OCI-LY1 (cell line): ENCODE measurements at regions not wholly inside any gene's neighbourhood (a gene's known extent, or its start where the extent isn't known, plus 50 kb on each side); places are given as distances from the start of the nearest gene placed in this dataset.

Source experiments
- H2AFZ ChIP-seq: fragments of 200-600 bp; sonication (generic), shearing (Covaris generic); 2 replicates; pipeline ENCODE4 v1.6.0; 2014; ENCODE audit warnings: antibody characterized with exemption, mild to moderate bottlenecking, low read length
- H3F3A ChIP-seq: fragments of 200-600 bp; sonication (generic), shearing (Covaris generic); 2 replicates; pipeline ENCODE4 v1.6.0; 2014; ENCODE audit warnings: mild to moderate bottlenecking, antibody characterized with exemption, low read length, moderate library complexity; ENCODE audit not compliant: insufficient read depth
- H3K27ac ChIP-seq: fragments of 200-600 bp; sonication (generic); 2 replicates; pipeline ENCODE4 v1.5.1; 2014; ENCODE audit warnings: low read length, mixed run types, mild to moderate bottlenecking, low read depth; ENCODE audit not compliant: poor library complexity, severe bottlenecking
- H3K27me3 ChIP-seq: fragments of 200-600 bp; sonication (generic); 2 replicates; pipeline ENCODE4 v1.6.0; 2014; ENCODE audit warnings: antibody characterized with exemption, mild to moderate bottlenecking, low read length, moderate library complexity; ENCODE audit not compliant: insufficient read depth
- H3K36me3 ChIP-seq: fragments of 200-600 bp; sonication (generic); 2 replicates; pipeline ENCODE4 v1.6.1; 2014; ENCODE audit warnings: mild to moderate bottlenecking, antibody characterized with exemption, low read length, moderate library complexity, mixed read lengths; ENCODE audit not compliant: insufficient read depth
- H3K4me1 ChIP-seq: fragments of 200-600 bp; sonication (generic); 2 replicates; pipeline ENCODE4 v1.5.1; 2014; ENCODE audit warnings: mild to moderate bottlenecking, low read length, moderate library complexity; ENCODE audit not compliant: insufficient read depth, severe bottlenecking
- H3K4me2 ChIP-seq: fragments of 200-600 bp; sonication (generic), shearing (Covaris generic); 2 replicates; pipeline ENCODE4 v1.6.1; 2014; ENCODE audit warnings: low read length
- H3K4me3 ChIP-seq: fragments of 200-600 bp; sonication (generic); 2 replicates; pipeline ENCODE4 v1.5.1; 2014; ENCODE audit warnings: low read length, low read depth, mild to moderate bottlenecking, mixed read lengths; ENCODE audit not compliant: poor library complexity, severe bottlenecking
- H3K79me2 ChIP-seq: fragments of 200-600 bp; shearing (Covaris generic); 2 replicates; pipeline ENCODE4 v1.6.1; 2016; ENCODE audit warnings: mixed run types, low read length, mixed read lengths; ENCODE audit not compliant: insufficient read depth
- H3K9ac ChIP-seq: fragments of 200-600 bp; sonication (generic), shearing (Covaris generic); 2 replicates; pipeline ENCODE4 v1.6.1; 2014; ENCODE audit warnings: mild to moderate bottlenecking, low read length, mixed read lengths
- H3K9me2 ChIP-seq: fragments of 200-600 bp; sonication (generic), shearing (Covaris generic); 2 replicates; pipeline ENCODE4 v1.6.1; 2014; ENCODE audit warnings: low read depth, mild to moderate bottlenecking, low read length, mixed read lengths
- H3K9me3 ChIP-seq: fragments of 200-600 bp; shearing (Covaris generic); 2 replicates; pipeline ENCODE4 v1.6.1; 2014; ENCODE audit warnings: low read length, mixed read lengths
- H4K20me1 ChIP-seq: fragments of 200-600 bp; sonication (generic), shearing (Covaris generic); 2 replicates; pipeline ENCODE4 v1.6.0; 2016; ENCODE audit warnings: mild to moderate bottlenecking, low read length; ENCODE audit not compliant: insufficient read depth
- CTCF ChIP-seq: fragments of 200-600 bp; sonication (generic), shearing (Covaris generic); IDR thresholded peaks from 2 replicates; pipeline ENCODE4 v1.5.1; 2017; ENCODE audit warnings: mild to moderate bottlenecking, antibody characterized with exemption, low read length, moderate library complexity, mixed read lengths
- EZH2 ChIP-seq: fragments of 200-600 bp; sonication (generic), shearing (Covaris generic); IDR thresholded peaks from 2 replicates; pipeline ENCODE4 v1.8.0; 2017; ENCODE audit warnings: borderline replicate concordance, mixed run types, mild to moderate bottlenecking, antibody characterized with exemption, low read length, moderate library complexity, mixed read lengths

- Histone ChIP-seq H3K9me3 (no peaks in the 10 kb centered on the region), H3K4me2 (no peak overlapping the region), H3K27me3 (no peaks in the 10 kb centered on the region), H3K27ac (no peak overlapping the region), H2AFZ (no peak overlapping the region), H3K79me2 (no peaks in the 10 kb centered on the region), H3K9me2 (no peaks in the 10 kb centered on the region), H3F3A (no peaks in the 10 kb centered on the region), H3K9ac (no peak overlapping the region), H4K20me1 (no peaks in the 10 kb centered on the region), H3K4me3 (no peak overlapping the region), H3K36me3 (no peaks in the 10 kb centered on the region), H3K4me1 (no peaks in the 10 kb centered on the region)
- TF ChIP-seq CTCF, result no peak
- TF ChIP-seq EZH2, result no peak
Observed at GRCh38 chr5:112084149-112084548, 327.2 kb upstream of the NREP start.

- Histone ChIP-seq H2AFZ (no peak overlapping the region), H3K79me2 (no peaks in the 10 kb centered on the region), H3K9me3 (no peaks in the 10 kb centered on the region), H3K4me3 (no peak overlapping the region), H3K27ac (no peak overlapping the region), H3K4me1 (no peaks in the 10 kb centered on the region), H4K20me1 (no peaks in the 10 kb centered on the region), H3K9me2 (no peaks in the 10 kb centered on the region), H3F3A (no peaks in the 10 kb centered on the region), H3K9ac (no peak overlapping the region), H3K4me2 (no peak overlapping the region), H3K36me3 (no peaks in the 10 kb centered on the region), H3K27me3 (no peaks in the 10 kb centered on the region)
- TF ChIP-seq EZH2, result no peak
- TF ChIP-seq CTCF, result no peak
Observed at GRCh38 chr5:112083623-112084022, 326.6 kb upstream of the NREP start.

GRCh38 chr5:112077180-112077579, 320.2 kb upstream of the NREP start:
- Histone ChIP-seq H3K36me3 (no peaks in the 10 kb centered on the region), H3K4me3 (no peak overlapping the region), H3K4me1 (no peaks in the 10 kb centered on the region), H3K9me3 (no peaks in the 10 kb centered on the region), H3K27ac (no peak overlapping the region), H3K9ac (no peak overlapping the region), H3F3A (no peaks in the 10 kb centered on the region), H3K4me2 (no peak overlapping the region), H3K27me3 (no peaks in the 10 kb centered on the region), H4K20me1 (no peaks in the 10 kb centered on the region), H2AFZ (no peak overlapping the region), H3K79me2 (no peaks in the 10 kb centered on the region), H3K9me2 (no peaks in the 10 kb centered on the region)
- TF ChIP-seq CTCF (no peak), EZH2 (no peak)
